GM19240 (cell line): ENCODE measurements at regions not wholly inside any gene's neighbourhood (a gene's known extent, or its start where the extent isn't known, plus 50 kb on each side); places are given as distances from the start of the nearest gene placed in this dataset.
"Not testable (repeated sequence)": the region's sequence is repeated elsewhere in the genome, so short reads cannot be mapped to it uniquely, and the experiment has no call there.

Experiments
- DNase-seq: peaks from one replicate; pipeline ENCODE4 v3.0.0; 2011; ENCODE audit warnings: low spot score; ENCODE audit not compliant: insufficient read length

- no peak for DNase-seq
These were observed 201.1 kb downstream of the VAPA start for GRCh38 chr18:10114717-10115463.

- no peak for DNase-seq
These were observed 202.8 kb downstream of the VAPA start for GRCh38 chr18:10116574-10116973.

- no peak for DNase-seq
These were observed 205.7 kb downstream of the VAPA start for GRCh38 chr18:10119528-10119927.

GRCh38 chr18:10119991-10120390, 206.2 kb downstream of the VAPA start:
- no peak for DNase-seq

- DNase-seq = no peak
These were observed 206.8 kb downstream of the VAPA start for GRCh38 chr18:10120622-10121021.

- DNase-seq = no peak
These were observed 207.2 kb downstream of the VAPA start for GRCh38 chr18:10121028-10121427.

GRCh38 chr18:10121786-10122515, 208.1 kb downstream of the VAPA start:
- no peak for DNase-seq

GRCh38 chr18:10122988-10123950, 209.5 kb downstream of the VAPA start:
- no peak for DNase-seq

GRCh38 chr18:10124071-10124470, 210.3 kb downstream of the VAPA start:
- no peak for DNase-seq

GRCh38 chr18:10124557-10124956, 210.7 kb downstream of the VAPA start:
- DNase-seq = no peak

GRCh38 chr18:10124967-10125366, 211.2 kb downstream of the VAPA start:
- no peak for DNase-seq

- no peak for DNase-seq
These were observed 213.9 kb downstream of the VAPA start for GRCh38 chr18:10127729-10128128.

- DNase-seq = no peak
These were observed 215.2 kb downstream of the VAPA start for GRCh38 chr18:10128921-10129501.

GRCh38 chr18:10130606-10131005, 216.8 kb downstream of the VAPA start:
- no peak for DNase-seq

GRCh38 chr18:10131081-10131459, 217.3 kb downstream of the VAPA start:
- DNase-seq = no peak

GRCh38 chr18:10131460-10132395, 217.9 kb downstream of the VAPA start:
- DNase-seq = no peak

- DNase-seq = no peak
These were observed 219.7 kb downstream of the VAPA start for GRCh38 chr18:10133516-10133915.

GRCh38 chr18:10134204-10134603, 220.4 kb downstream of the VAPA start:
- no peak for DNase-seq

- not testable (repeated sequence) for DNase-seq
These were observed 220.9 kb downstream of the VAPA start for GRCh38 chr18:10134749-10135148.

GRCh38 chr18:10135302-10135926, 221.6 kb downstream of the VAPA start:
- DNase-seq = no peak
